ENCODE measurements at regions not wholly inside any gene's neighbourhood (a gene's known extent, or its start where the extent isn't known, plus 50 kb on each side); places are given as distances from the start of the nearest gene placed in this dataset.

- DNase-seq (ENCODE audit: low read depth): no peak
These were observed 55.7 kb upstream of the PHACTR2 start for GRCh38 chr6:143621876-143622605.

- DNase-seq (ENCODE audit: low read depth): no peak
These were observed 56.4 kb upstream of the PHACTR2 start for GRCh38 chr6:143621159-143621873.

GRCh38 chr6:143620447-143620846, 57.3 kb upstream of the PHACTR2 start:
- peak; percentile 8 for DNase-seq (ENCODE audit: low read depth)

DNA sequence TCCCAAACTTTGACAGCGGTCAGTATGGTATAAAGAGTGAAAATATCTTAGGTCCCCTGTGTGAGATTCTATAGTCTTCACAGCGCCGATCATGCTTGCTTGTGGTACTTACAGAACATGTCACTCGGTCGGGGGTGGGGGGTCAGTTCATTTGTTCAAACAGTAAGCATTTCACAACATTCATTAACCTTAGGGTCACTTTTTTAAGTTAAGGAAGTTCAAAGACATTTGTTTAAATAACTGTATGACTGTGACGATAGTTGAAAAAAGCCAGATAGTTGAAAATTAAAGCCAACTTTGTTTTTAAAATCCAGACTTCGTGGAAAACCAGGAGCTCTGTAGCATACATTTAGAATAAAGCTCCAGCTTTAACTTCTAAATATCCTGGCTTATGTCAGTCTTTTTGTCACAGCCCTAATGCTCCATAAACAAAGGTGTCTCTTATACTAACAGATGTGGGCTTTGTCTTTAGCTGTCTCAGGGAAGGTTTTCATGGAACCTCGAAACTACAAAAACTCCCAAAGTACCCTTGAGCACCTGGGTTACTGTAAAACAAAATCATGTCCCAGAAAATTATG, 57.9 kb upstream of the PHACTR2 start:
- no peak for DNase-seq (ENCODE audit: low read depth)

DNA sequence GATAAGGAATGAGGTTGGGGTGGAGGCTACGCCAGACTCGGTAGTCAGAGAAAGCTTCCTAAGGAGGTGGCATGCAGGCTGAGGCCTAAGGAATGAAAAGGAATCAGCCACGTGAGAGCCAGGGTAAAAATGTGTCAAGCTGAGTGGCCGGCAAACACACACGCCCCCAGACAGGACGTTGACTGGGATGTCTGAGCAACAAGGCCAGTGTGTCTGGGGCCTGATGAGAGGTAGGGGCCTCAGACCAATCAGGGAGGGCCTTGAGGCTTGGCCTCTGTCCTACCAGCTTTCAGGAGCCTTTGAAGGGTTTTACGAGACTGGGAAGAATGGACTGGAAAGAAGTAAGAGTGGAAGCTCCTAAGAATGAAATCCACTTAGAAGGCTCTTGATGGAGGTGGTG, 61.0 kb upstream of the PHACTR2 start:
- DNase-seq (ENCODE audit: low read depth): no peak

DNA sequence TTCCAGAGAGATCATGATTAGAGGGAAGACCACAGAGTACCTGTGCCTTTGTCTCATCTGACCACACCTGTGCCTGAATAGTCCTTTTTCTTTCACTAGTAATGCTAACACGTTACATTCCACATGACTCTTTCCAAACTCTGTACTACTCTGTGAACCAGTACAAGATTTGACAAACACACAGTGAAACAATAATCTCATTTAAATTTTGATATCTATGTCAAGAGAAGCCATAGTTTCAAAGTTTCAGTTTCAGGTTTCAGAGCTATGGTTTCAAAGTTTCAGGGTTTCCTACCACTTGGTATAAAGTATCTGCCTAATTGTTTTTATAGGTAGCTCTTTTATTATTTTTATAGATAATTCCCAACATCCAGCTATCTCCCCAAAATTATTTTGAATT, 62.0 kb upstream of the PHACTR2 start:
- DNase-seq (ENCODE audit: low read depth): no peak

GRCh38 chr6:143614235-143614634, 63.5 kb upstream of the PHACTR2 start:
- no peak for DNase-seq (ENCODE audit: low read depth)

DNA sequence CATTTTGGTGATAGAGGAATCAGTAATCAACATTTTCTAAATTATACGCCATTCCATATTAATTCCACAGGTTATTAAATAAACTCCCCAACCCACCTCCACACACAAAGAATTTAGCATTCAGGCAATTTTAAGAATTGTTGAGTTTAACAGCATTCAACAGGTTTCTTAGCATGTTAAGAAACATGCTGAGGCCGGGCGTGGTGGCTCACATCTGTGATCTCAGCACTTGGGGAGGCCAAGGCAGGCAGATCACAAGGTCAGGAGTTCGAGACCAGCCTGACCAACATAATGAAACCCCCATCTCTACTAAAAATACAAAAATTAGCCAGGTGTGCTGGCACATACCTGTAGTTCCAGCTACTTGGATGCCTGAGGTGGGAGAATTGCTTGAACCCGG, 64.0 kb upstream of the PHACTR2 start:
- no peak for DNase-seq (ENCODE audit: low read depth)

- DNase-seq (ENCODE audit: low read depth): no peak
These were observed 65.6 kb upstream of the PHACTR2 start for GRCh38 chr6:143612186-143612585.

GRCh38 chr6:143611580-143611979, 66.2 kb upstream of the PHACTR2 start:
- DNase-seq (ENCODE audit: low read depth): no peak

GRCh38 chr6:143609972-143610371, 67.8 kb upstream of the PHACTR2 start:
- no peak for DNase-seq (ENCODE audit: low read depth)

DNA sequence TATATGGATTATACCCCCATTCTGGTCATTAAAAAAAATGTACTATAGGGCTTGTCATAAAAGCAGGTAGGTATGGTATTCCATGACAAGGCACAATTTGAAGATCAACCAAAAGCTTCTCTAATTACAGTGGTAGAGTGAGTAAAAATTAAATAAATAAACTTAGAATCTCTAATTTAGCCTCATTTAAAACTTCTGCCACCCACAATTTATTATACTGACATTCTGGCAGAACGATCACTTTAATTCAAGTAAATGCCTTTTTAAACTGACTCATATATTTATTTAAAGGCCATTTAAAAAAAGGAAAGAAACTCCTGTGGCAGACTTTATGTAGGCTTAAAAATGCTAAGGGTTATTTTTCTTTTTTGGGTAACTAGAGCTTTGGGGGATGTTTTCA, 68.3 kb upstream of the PHACTR2 start:
- no peak for DNase-seq (ENCODE audit: low read depth)

GRCh38 chr6:143608906-143609305, 68.9 kb upstream of the PHACTR2 start:
- DNase-seq (ENCODE audit: low read depth): no peak

DNA sequence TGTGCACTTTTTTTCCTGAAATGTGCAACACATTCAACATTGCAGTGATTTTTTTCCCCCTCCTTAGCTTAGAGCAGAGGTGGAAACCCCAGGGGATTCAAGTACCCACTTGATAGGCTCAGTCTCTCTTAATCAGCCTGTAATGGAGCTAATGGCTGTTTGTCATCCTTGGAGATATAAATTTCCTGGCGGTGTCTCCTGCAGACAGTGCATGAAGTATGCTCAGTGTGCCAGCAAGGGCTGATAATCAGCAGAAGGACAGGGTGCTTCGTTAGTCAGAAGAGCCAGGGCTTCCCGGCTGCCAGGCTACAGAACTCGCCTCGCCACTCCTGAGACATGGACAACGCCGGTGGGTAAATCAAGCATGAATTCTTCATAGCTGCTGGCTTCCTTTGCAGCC, 69.8 kb upstream of the PHACTR2 start:
- no peak for DNase-seq (ENCODE audit: low read depth)

DNA sequence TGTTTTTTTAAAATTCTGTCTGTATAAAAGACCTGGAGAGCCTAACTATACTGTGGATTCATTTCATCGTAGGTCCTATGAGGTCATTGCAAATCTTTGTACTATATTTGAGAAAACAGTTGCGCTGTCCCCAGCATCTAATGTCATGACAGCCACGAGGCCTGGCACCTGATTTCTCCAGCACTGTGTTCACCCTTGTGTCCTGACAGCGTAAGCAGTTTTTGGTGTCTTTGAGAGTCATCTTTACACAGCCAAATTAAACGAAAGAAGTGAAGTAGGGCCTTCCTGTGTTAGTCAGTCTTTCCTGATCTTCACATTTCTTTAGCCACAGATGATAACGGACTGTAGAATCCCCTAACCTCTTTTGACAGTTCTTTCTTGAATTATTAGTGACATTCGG, 70.6 kb upstream of the PHACTR2 start:
- DNase-seq (ENCODE audit: low read depth): no peak

- DNase-seq (ENCODE audit: low read depth): no peak
These were observed 71.8 kb upstream of the PHACTR2 start for GRCh38 chr6:143605906-143606521.

- DNase-seq (ENCODE audit: low read depth): no peak
These were observed 74.3 kb upstream of the PHACTR2 start for GRCh38 chr6:143603455-143603854.

DNA sequence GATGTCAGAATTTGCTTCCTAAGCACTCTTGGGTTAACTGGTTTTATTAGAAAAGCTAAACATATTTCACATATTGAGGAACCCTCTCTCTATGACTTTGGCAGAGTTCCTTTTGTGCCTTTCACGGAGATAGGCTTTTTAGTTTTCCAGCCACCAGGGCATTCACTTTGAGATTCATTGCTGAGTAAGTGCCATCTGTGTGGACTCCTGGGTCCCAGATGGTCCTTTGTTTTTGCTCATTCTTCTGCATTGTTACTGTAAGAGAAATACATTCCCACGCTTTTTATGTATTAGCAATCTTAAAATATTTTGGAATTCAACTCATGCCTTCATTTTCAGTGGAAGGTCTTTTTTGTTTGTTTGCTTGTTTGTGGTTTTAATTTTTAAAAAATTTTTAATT, 76.3 kb upstream of the PHACTR2 start:
- DNase-seq (ENCODE audit: low read depth): no peak

DNA sequence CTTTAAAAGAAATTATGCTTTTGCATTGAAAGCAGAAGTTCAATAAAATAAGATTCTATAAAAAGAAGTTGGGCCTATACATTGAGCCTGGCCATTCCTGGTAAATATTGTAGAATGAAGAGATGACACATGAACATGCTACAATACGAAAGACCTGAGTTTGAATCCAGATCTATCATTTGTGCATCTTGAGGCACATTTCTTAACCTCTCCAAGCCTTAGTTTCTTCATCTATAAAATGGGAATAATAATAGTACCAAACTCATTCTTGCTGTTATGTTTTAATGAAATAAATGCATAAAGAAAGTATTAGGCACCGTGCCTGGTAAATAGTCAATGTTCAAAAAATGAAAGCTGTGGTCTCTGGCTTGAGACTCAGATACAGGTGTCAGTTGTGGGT, 76.9 kb upstream of the PHACTR2 start:
- no peak for DNase-seq (ENCODE audit: low read depth)

DNA sequence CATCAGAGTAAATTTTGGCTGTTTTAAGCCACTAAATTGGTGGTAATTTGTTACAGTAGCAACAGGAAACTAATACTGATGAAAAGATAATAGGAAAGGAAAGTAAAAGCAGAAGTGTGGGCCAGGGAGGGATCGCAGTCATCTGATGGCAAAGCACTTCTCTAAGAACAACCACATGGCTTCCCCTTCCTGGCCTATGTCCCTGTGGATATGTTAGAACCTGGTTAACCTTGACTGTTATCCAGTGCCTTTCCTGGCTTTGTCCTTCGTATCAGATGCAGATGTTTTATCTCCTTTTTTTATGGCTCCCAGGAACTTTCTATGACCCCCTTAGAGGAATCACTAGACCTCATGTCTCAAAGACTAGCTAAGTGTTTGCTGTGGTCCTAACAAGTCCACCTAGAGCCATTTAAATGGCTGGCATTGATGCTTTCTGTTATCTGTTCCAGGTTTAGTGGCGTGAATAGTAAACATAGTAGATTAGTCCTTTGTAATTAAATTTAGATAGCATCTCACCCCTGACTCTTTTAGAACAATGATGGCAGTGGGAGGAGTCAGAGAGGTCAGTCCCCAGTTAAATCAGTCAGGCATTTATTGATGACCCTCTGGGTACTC, 79.2 kb upstream of the PHACTR2 start:
- no peak for DNase-seq (ENCODE audit: low read depth)

GRCh38 chr6:143596866-143597265, 80.9 kb upstream of the PHACTR2 start:
- no peak for DNase-seq (ENCODE audit: low read depth)

Measured in LHCN-M2 (cell line).